Uterus (tissue), 3 donors: ENCODE measurements at regions not wholly inside any gene's neighbourhood (a gene's known extent, or its start where the extent isn't known, plus 50 kb on each side); places are given as distances from the start of the nearest gene placed in this dataset.

ENCODE experiments used
- DNase-seq, 2 donors: peaks; one replicate each; pipeline ENCODE4 v3.0.0-alpha.2; 2019 to 2020
- H3K27ac ChIP-seq, 2 donors: fragments of 200-600 bp; sonication (generic); 1 replicate in 1 of 2; 2 replicates in 1 of 2; pipeline ENCODE4 v1.5.1; 2016 to 2018
- H3K27me3 ChIP-seq, 2 donors: fragments of 200-600 bp; sonication (generic); one replicate each; pipeline ENCODE4 v1.5.1; 2018 to 2019; ENCODE audit warnings: control low read depth in 1 of 2
- H3K36me3 ChIP-seq, 2 donors: fragments of 200-600 bp; sonication (generic); one replicate each; pipeline ENCODE4 v1.5.1; 2019; ENCODE audit warnings: control low read depth in 1 of 2
- H3K4me1 ChIP-seq, 2 donors: fragments of 200-600 bp; sonication (generic); one replicate each; pipeline ENCODE4 v1.5.1; 2018 to 2019; ENCODE audit warnings: control low read depth in 1 of 2
- H3K4me3 ChIP-seq, 2 donors: fragments of 200-600 bp; sonication (generic); 1 replicate in 1 of 2; 2 replicates in 1 of 2; pipeline ENCODE4 v1.5.1; 2018 to 2019; ENCODE audit warnings: mild to moderate bottlenecking in 1 of 2
- H3K9me3 ChIP-seq, 2 donors: fragments of 200-600 bp; sonication (generic); one replicate each; pipeline ENCODE4 v1.5.1; 2019; ENCODE audit warnings: control low read depth in 1 of 2
- CTCF ChIP-seq, 4 experiments: fragments of 200-600 bp in 2 of 4; fragments of 450-650 bp in 2 of 4; sonication (generic) in 2 of 4; IDR thresholded peaks; one replicate each; pipeline ENCODE4 v1.5.1; 2016 to 2019; ENCODE audit warnings: antibody characterized with exemption in 4 of 4, mild to moderate bottlenecking in 2 of 4, moderate library complexity in 1 of 4
- POLR2A ChIP-seq, 2 donors: fragments of 450-650 bp; IDR thresholded peaks; one replicate each; pipeline ENCODE4 v1.6.1; 2016; ENCODE audit warnings: antibody characterized with exemption in 2 of 2, mild to moderate bottlenecking in 1 of 2, moderate library complexity in 1 of 2
- intact Hi-C: fragments of 100-400 bp; cut with DNase I; formaldehyde crosslinking; loops from one replicate; pipeline ENCODE4 v1.15.1; 2023; ENCODE audit warnings: low total_unique reads
- donor health status: DM: yes; HTN: yes; CAD: no.

- no peak overlapping the region for H3K4me3 ChIP-seq
- TF ChIP-seq CTCF (IDR thresholded peaks at IDR 0.05) (no peak), POLR2A (IDR thresholded peaks at IDR 0.05) (no peak)
- no peaks in the 10 kb centered on the region for H3K36me3 ChIP-seq
- no peak overlapping the region for H3K27ac ChIP-seq
- intact Hi-C loops, result no loop called here
- H3K4me1 ChIP-seq, result no peaks in the 10 kb centered on the region
- H3K27me3 ChIP-seq, result no peaks in the 10 kb centered on the region
- DNase-seq, result no peak
- no peaks in the 10 kb centered on the region for H3K9me3 ChIP-seq
Measured at GRCh38 chr11:116283300-116283699, 489.5 kb downstream of the BUD13 start.

- Histone ChIP-seq H3K4me1 (no peaks in the 10 kb centered on the region), H3K27me3 (no peaks in the 10 kb centered on the region), H3K36me3 (no peaks in the 10 kb centered on the region), H3K9me3 (no peaks in the 10 kb centered on the region), H3K27ac (no peak overlapping the region), H3K4me3 (no peak overlapping the region)
- intact Hi-C loops, result no loop called here
- TF ChIP-seq POLR2A (IDR thresholded peaks at IDR 0.05) (no peak), CTCF (IDR thresholded peaks at IDR 0.05) (no peak)
- no peak for DNase-seq
Measured at GRCh38 chr11:116282481-116282880, 490.3 kb downstream of the BUD13 start.

- H3K4me1 ChIP-seq, result no peaks in the 10 kb centered on the region
- no peak overlapping the region for H3K27ac ChIP-seq
- no peak overlapping the region for H3K4me3 ChIP-seq
- no peak for DNase-seq
- H3K36me3 ChIP-seq, result no peaks in the 10 kb centered on the region
- TF ChIP-seq CTCF (IDR thresholded peaks at IDR 0.05), result no peak
- TF ChIP-seq POLR2A (IDR thresholded peaks at IDR 0.05), result no peak
- H3K9me3 ChIP-seq, result no peaks in the 10 kb centered on the region
- intact Hi-C loops, result no loop called here
- no peaks in the 10 kb centered on the region for H3K27me3 ChIP-seq
Measured at GRCh38 chr11:116281173-116282160, 491.3 kb downstream of the BUD13 start.

GRCh38 chr11:116279511-116279910, 493.3 kb downstream of the BUD13 start:
- no peak overlapping the region for H3K27ac ChIP-seq
- no peak for DNase-seq
- H3K4me1 ChIP-seq, result no peaks in the 10 kb centered on the region
- H3K27me3 ChIP-seq, result no peaks in the 10 kb centered on the region
- intact Hi-C loops, result no loop called here
- H3K9me3 ChIP-seq, result no peaks in the 10 kb centered on the region
- H3K36me3 ChIP-seq, result no peaks in the 10 kb centered on the region
- no peak overlapping the region for H3K4me3 ChIP-seq
- TF ChIP-seq POLR2A (IDR thresholded peaks at IDR 0.05), result no peak
- TF ChIP-seq CTCF (IDR thresholded peaks at IDR 0.05), result no peak

- Histone ChIP-seq H3K36me3 (no peaks in the 10 kb centered on the region), H3K27ac (no peak overlapping the region), H3K27me3 (no peaks in the 10 kb centered on the region), H3K9me3 (no peaks in the 10 kb centered on the region), H3K4me1 (no peaks in the 10 kb centered on the region), H3K4me3 (no peak overlapping the region)
- DNase-seq, result no peak
- intact Hi-C loops, result no loop called here
- no peak for TF ChIP-seq CTCF (IDR thresholded peaks at IDR 0.05)
- no peak for TF ChIP-seq POLR2A (IDR thresholded peaks at IDR 0.05)
Measured at GRCh38 chr11:116278076-116278475, 494.7 kb downstream of the BUD13 start.
